ENCODE measurements at regions not wholly inside any gene's neighbourhood (a gene's known extent, or its start where the extent isn't known, plus 50 kb on each side); places are given as distances from the start of the nearest gene placed in this dataset.

GRCh38 chr12:72168851-72169250 is 103.3 kb upstream of the TRHDE start:
- TF ChIP-seq RAD21 (IDR thresholded peaks at IDR 0.05 in 1 of 2, conservative IDR thresholded peaks at IDR 0.05 in 1 of 2; ENCODE audit: low read depth in 2 of 2, low read length in 2 of 2) = no peak
- TF ChIP-seq JUN (IDR thresholded peaks at IDR 0.05; ENCODE audit: low read depth, low read length) = no peak
- no peak for TF ChIP-seq SRF (IDR thresholded peaks at IDR 0.05; ENCODE audit: low read depth, low read length)
- TF ChIP-seq EP300 (IDR thresholded peaks at IDR 0.05; ENCODE audit: borderline replicate concordance in 1 of 2, low read depth in 2 of 2, low read length in 2 of 2) = no peak
- TF ChIP-seq POLR2A (IDR thresholded peaks at IDR 0.05; ENCODE audit: control extremely low read depth in 1 of 2, low read depth in 2 of 2, low read length in 2 of 2) = no peak
- no peak for TF ChIP-seq EGR1 (IDR thresholded peaks at IDR 0.05; ENCODE audit: borderline replicate concordance, low read depth, low read length)
- TF ChIP-seq, protein P1, sequence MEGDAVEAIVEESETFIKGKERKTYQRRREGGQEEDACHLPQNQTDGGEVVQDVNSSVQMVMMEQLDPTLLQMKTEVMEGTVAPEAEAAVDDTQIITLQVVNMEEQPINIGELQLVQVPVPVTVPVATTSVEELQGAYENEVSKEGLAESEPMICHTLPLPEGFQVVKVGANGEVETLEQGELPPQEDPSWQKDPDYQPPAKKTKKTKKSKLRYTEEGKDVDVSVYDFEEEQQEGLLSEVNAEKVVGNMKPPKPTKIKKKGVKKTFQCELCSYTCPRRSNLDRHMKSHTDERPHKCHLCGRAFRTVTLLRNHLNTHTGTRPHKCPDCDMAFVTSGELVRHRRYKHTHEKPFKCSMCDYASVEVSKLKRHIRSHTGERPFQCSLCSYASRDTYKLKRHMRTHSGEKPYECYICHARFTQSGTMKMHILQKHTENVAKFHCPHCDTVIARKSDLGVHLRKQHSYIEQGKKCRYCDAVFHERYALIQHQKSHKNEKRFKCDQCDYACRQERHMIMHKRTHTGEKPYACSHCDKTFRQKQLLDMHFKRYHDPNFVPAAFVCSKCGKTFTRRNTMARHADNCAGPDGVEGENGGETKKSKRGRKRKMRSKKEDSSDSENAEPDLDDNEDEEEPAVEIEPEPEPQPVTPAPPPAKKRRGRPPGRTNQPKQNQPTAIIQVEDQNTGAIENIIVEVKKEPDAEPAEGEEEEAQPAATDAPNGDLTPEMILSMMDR (IDR thresholded peaks at IDR 0.05; ENCODE audit: control extremely low read depth in 1 of 3, insufficient read depth in 1 of 3, low read depth in 1 of 3, low read length in 3 of 3) = no peak
- no peak for TF ChIP-seq PHF8 (conservative IDR thresholded peaks at IDR 0.05; ENCODE audit: low read depth, low read length)
- no peak for TF ChIP-seq POLR2AphosphoS5 (IDR thresholded peaks at IDR 0.05; ENCODE audit: low read depth, low read length)
- no peak for TF ChIP-seq RFX5 (IDR thresholded peaks at IDR 0.05; ENCODE audit: borderline replicate concordance, low read depth, low read length)
- TF ChIP-seq SP4 (IDR thresholded peaks at IDR 0.05; ENCODE audit: low read length) = no peak
- no peak for TF ChIP-seq EZH2 (IDR thresholded peaks at IDR 0.05; ENCODE audit: low read depth, low read length, severe bottlenecking)
- TF ChIP-seq GABPA (IDR thresholded peaks at IDR 0.05; ENCODE audit: borderline replicate concordance, insufficient read depth, low read length) = no peak
- TF ChIP-seq TAF1 (IDR thresholded peaks at IDR 0.05; ENCODE audit: low read depth, low read length) = no peak

Measured in H1 (cell line).